ENCODE measurements at regions not wholly inside any gene's neighbourhood (a gene's known extent, or its start where the extent isn't known, plus 50 kb on each side); places are given as distances from the start of the nearest gene placed in this dataset.

GRCh38 chr20:41925476-41925875 lies 307.3 kb upstream of the CHD6 start:
- no peak overlapping the region for H3K4me3 Mint-ChIP-seq
- H3K36me3 Mint-ChIP-seq: no peaks in the 10 kb centered on the region
- no peak overlapping the region for H3K27ac Mint-ChIP-seq
- H3K9me3 Mint-ChIP-seq: no peaks in the 10 kb centered on the region
- POLR2A ChIA-PET: no interaction called here
- ATAC-seq (ENCODE audit: low read depth) (no peak), DNase-seq (no peak)
- H3K4me1 Mint-ChIP-seq: no peaks in the 10 kb centered on the region
- H3K27me3 Mint-ChIP-seq: no peaks in the 10 kb centered on the region

GRCh38 chr20:41923624-41924023 lies 305.4 kb upstream of the CHD6 start:
- Mint-ChIP-seq H3K27me3 (no peaks in the 10 kb centered on the region), H3K9me3 (no peaks in the 10 kb centered on the region), H3K36me3 (no peaks in the 10 kb centered on the region), H3K27ac (no peak overlapping the region), H3K4me3 (no peak overlapping the region), H3K4me1 (no peaks in the 10 kb centered on the region)
- POLR2A ChIA-PET: no interaction called here
- ATAC-seq (ENCODE audit: low read depth): no peak
- DNase-seq: no peak

GRCh38 chr20:41913146-41913545 lies 295.0 kb upstream of the CHD6 start:
- DNase-seq (no peak), ATAC-seq (ENCODE audit: low read depth) (no peak)
- Mint-ChIP-seq H3K9me3 (no peaks in the 10 kb centered on the region), H3K4me3 (no peak overlapping the region), H3K27me3 (peaks cover 3% of the 10 kb centered on the region), H3K4me1 (no peaks in the 10 kb centered on the region), H3K27ac (no peak overlapping the region), H3K36me3 (no peaks in the 10 kb centered on the region)
- POLR2A ChIA-PET: no interaction called here

GRCh38 chr20:41910558-41910957 lies 292.4 kb upstream of the CHD6 start:
- no peaks in the 10 kb centered on the region for H3K27me3 Mint-ChIP-seq
- DNase-seq (no peak), ATAC-seq (ENCODE audit: low read depth) (no peak)
- H3K27ac Mint-ChIP-seq: no peak overlapping the region
- POLR2A ChIA-PET: no interaction called here
- no peaks in the 10 kb centered on the region for H3K9me3 Mint-ChIP-seq
- no peak overlapping the region for H3K4me3 Mint-ChIP-seq
- no peaks in the 10 kb centered on the region for H3K36me3 Mint-ChIP-seq
- H3K4me1 Mint-ChIP-seq: no peaks in the 10 kb centered on the region

- ATAC-seq (ENCODE audit: low read depth) (no peak), DNase-seq (no peak)
- Mint-ChIP-seq H3K4me3 (no peak overlapping the region), H3K4me1 (no peaks in the 10 kb centered on the region), H3K27ac (no peak overlapping the region), H3K9me3 (no peaks in the 10 kb centered on the region), H3K27me3 (no peaks in the 10 kb centered on the region), H3K36me3 (no peaks in the 10 kb centered on the region)
- POLR2A ChIA-PET: no interaction called here
Observed at GRCh38 chr20:41905199-41905598, 287.0 kb upstream of the CHD6 start.

- Mint-ChIP-seq H3K36me3 (no peaks in the 10 kb centered on the region), H3K27ac (no peak overlapping the region), H3K27me3 (no peaks in the 10 kb centered on the region), H3K9me3 (no peaks in the 10 kb centered on the region), H3K4me1 (no peaks in the 10 kb centered on the region), H3K4me3 (no peak overlapping the region)
- DNase-seq (no peak), ATAC-seq (ENCODE audit: low read depth) (no peak)
- POLR2A ChIA-PET: no interaction called here
Observed at GRCh38 chr20:41903586-41903985, 285.4 kb upstream of the CHD6 start.

GRCh38 chr20:41902346-41902745 lies 284.2 kb upstream of the CHD6 start:
- Mint-ChIP-seq H3K27ac (no peak overlapping the region), H3K4me1 (no peaks in the 10 kb centered on the region), H3K27me3 (no peaks in the 10 kb centered on the region), H3K4me3 (no peak overlapping the region), H3K9me3 (no peaks in the 10 kb centered on the region), H3K36me3 (no peaks in the 10 kb centered on the region)
- POLR2A ChIA-PET: no interaction called here
- DNase-seq (no peak), ATAC-seq (ENCODE audit: low read depth) (no peak)

GRCh38 chr20:41900201-41900691 lies 282.1 kb upstream of the CHD6 start:
- no peak overlapping the region for H3K4me3 Mint-ChIP-seq
- no peaks in the 10 kb centered on the region for H3K9me3 Mint-ChIP-seq
- no peaks in the 10 kb centered on the region for H3K27me3 Mint-ChIP-seq
- H3K4me1 Mint-ChIP-seq: no peaks in the 10 kb centered on the region
- POLR2A ChIA-PET: no interaction called here
- DNase-seq: no peak
- H3K36me3 Mint-ChIP-seq: no peaks in the 10 kb centered on the region
- ATAC-seq (ENCODE audit: low read depth): no peak
- no peak overlapping the region for H3K27ac Mint-ChIP-seq

GRCh38 chr20:41897708-41898107 lies 279.5 kb upstream of the CHD6 start:
- no peak overlapping the region for H3K27ac Mint-ChIP-seq

GRCh38 chr20:41895241-41896032 lies 277.3 kb upstream of the CHD6 start:
- Mint-ChIP-seq H3K36me3 (no peaks in the 10 kb centered on the region), H3K4me1 (no peaks in the 10 kb centered on the region), H3K9me3 (no peaks in the 10 kb centered on the region), H3K27ac (no peak overlapping the region), H3K27me3 (no peaks in the 10 kb centered on the region), H3K4me3 (no peak overlapping the region)
- ATAC-seq (ENCODE audit: low read depth): no peak
- DNase-seq: no peak
- POLR2A ChIA-PET: no interaction called here

More at GRCh38 chr20:41897708-41898107, 279.5 kb upstream of the CHD6 start:
- no peaks in the 10 kb centered on the region for H3K4me1 Mint-ChIP-seq
- ATAC-seq (ENCODE audit: low read depth) (no peak), DNase-seq (no peak)
- H3K9me3 Mint-ChIP-seq: no peaks in the 10 kb centered on the region
- no peaks in the 10 kb centered on the region for H3K36me3 Mint-ChIP-seq
- H3K4me3 Mint-ChIP-seq: no peak overlapping the region
- no peaks in the 10 kb centered on the region for H3K27me3 Mint-ChIP-seq
- POLR2A ChIA-PET: no interaction called here

- Mint-ChIP-seq H3K4me3 (no peak overlapping the region), H3K4me1 (no peaks in the 10 kb centered on the region), H3K27ac (no peak overlapping the region), H3K27me3 (no peaks in the 10 kb centered on the region), H3K36me3 (no peaks in the 10 kb centered on the region), H3K9me3 (no peaks in the 10 kb centered on the region)
- POLR2A ChIA-PET: no interaction called here
- ATAC-seq (ENCODE audit: low read depth) (no peak), DNase-seq (no peak)
Observed at GRCh38 chr20:41894255-41894963, 276.2 kb upstream of the CHD6 start.

- POLR2A ChIA-PET: no interaction called here
- no peaks in the 10 kb centered on the region for H3K9me3 Mint-ChIP-seq
- ATAC-seq (ENCODE audit: low read depth) (no peak), DNase-seq (no peak)
- no peak overlapping the region for H3K27ac Mint-ChIP-seq
- no peak overlapping the region for H3K4me3 Mint-ChIP-seq
- no peaks in the 10 kb centered on the region for H3K4me1 Mint-ChIP-seq
- no peaks in the 10 kb centered on the region for H3K27me3 Mint-ChIP-seq
- no peaks in the 10 kb centered on the region for H3K36me3 Mint-ChIP-seq
Observed at GRCh38 chr20:41892031-41892430, 273.9 kb upstream of the CHD6 start.

GRCh38 chr20:41889844-41890224 lies 271.7 kb upstream of the CHD6 start:
- no peak for ATAC-seq (ENCODE audit: low read depth)
- Mint-ChIP-seq H3K27me3 (no peaks in the 10 kb centered on the region), H3K4me3 (no peak overlapping the region), H3K9me3 (no peaks in the 10 kb centered on the region), H3K27ac (no peak overlapping the region), H3K4me1 (no peaks in the 10 kb centered on the region), H3K36me3 (no peaks in the 10 kb centered on the region)
- POLR2A ChIA-PET: no interaction called here
- DNase-seq: no peak

GRCh38 chr20:41889126-41889843 lies 271.1 kb upstream of the CHD6 start:
- no peaks in the 10 kb centered on the region for H3K4me1 Mint-ChIP-seq
- no peak for ATAC-seq (ENCODE audit: low read depth)
- POLR2A ChIA-PET: no interaction called here
- no peak overlapping the region for H3K27ac Mint-ChIP-seq
- no peaks in the 10 kb centered on the region for H3K36me3 Mint-ChIP-seq
- DNase-seq: no peak
- H3K4me3 Mint-ChIP-seq: no peak overlapping the region
- no peaks in the 10 kb centered on the region for H3K9me3 Mint-ChIP-seq
- H3K27me3 Mint-ChIP-seq: no peaks in the 10 kb centered on the region
